ENCODE measurements at regions not wholly inside any gene's neighbourhood (a gene's known extent, or its start where the extent isn't known, plus 50 kb on each side); places are given as distances from the start of the nearest gene placed in this dataset.

- peak; percentile 96 for TF ChIP-seq PRDM10 (CRISPR knock-in tag; IDR thresholded peaks at IDR 0.05; ENCODE audit: low read depth)
- peak; percentile 88 for TF ChIP-seq MED1 (CRISPR knock-in tag; IDR thresholded peaks at IDR 0.05)
- TF ChIP-seq RBM22 (optimal IDR thresholded peaks at IDR 0.05; ENCODE audit: low read length): no peak
- peak; percentile 32 for TF ChIP-seq POGZ (CRISPR knock-in tag; IDR thresholded peaks at IDR 0.05)
- TF ChIP-seq SKIL (CRISPR knock-in tag; IDR thresholded peaks at IDR 0.05; ENCODE audit: borderline replicate concordance): no peak
- TF ChIP-seq ZNF598 (CRISPR knock-in tag; IDR thresholded peaks at IDR 0.05; ENCODE audit: borderline replicate concordance): no peak
- TF ChIP-seq PPARG (CRISPR knock-in tag; conservative IDR thresholded peaks at IDR 0.05): peak; percentile 75
- TF ChIP-seq WIZ (CRISPR knock-in tag; IDR thresholded peaks at IDR 0.05): 0 out of 2 replicates have a peak, but pooled peaks have one; percentile 53
- 0 out of 2 replicates have a peak, but pooled peaks have one; percentile 19 for TF ChIP-seq SP4 (CRISPR knock-in tag; IDR thresholded peaks at IDR 0.05)
- 0 out of 2 replicates have a peak, but pooled peaks have one; percentile 28 for TF ChIP-seq SALL1 (CRISPR knock-in tag; IDR thresholded peaks at IDR 0.05)
- no peak for TF ChIP-seq SNAPC4 (CRISPR knock-in tag; IDR thresholded peaks at IDR 0.05)
- TF ChIP-seq SYNCRIP (IDR thresholded peaks at IDR 0.05; ENCODE audit: insufficient read depth, low read depth, low read length): no peak
- TF ChIP-seq NBN (conservative IDR thresholded peaks at IDR 0.05): no peak
- no peak for TF ChIP-seq LRRFIP1 (CRISPR knock-in tag; conservative IDR thresholded peaks at IDR 0.05)
- TF ChIP-seq GATAD2A (CRISPR knock-in tag; IDR thresholded peaks at IDR 0.05): peak; percentile 83
These were observed 85.8 kb upstream of the DMRT1 start (continued) for GRCh38 chr9:755454-756381.

Measured in HepG2 (cell line).